ENCODE measurements at regions not wholly inside any gene's neighbourhood (a gene's known extent, or its start where the extent isn't known, plus 50 kb on each side); places are given as distances from the start of the nearest gene placed in this dataset.

GRCh38 chr2:234804704-234805103 is 147.1 kb upstream of the SH3BP4 start:
- no peaks in the 10 kb centered on the region for H3K27me3 ChIP-seq (ENCODE audit: insufficient read depth, low read depth, low read length)
- no peak overlapping the region for H3K9ac ChIP-seq (ENCODE audit: low read length)
- H3K9me3 ChIP-seq (ENCODE audit: low read length) = no peaks in the 10 kb centered on the region
- TF ChIP-seq POLR2AphosphoS5 (IDR thresholded peaks at IDR 0.05) (no peak), RAD21 (conservative IDR thresholded peaks at IDR 0.05) (no peak), EP300 (conservative IDR thresholded peaks at IDR 0.05; ENCODE audit: poor library complexity, severe bottlenecking) (no peak), SMC3 (conservative IDR thresholded peaks at IDR 0.05; ENCODE audit: poor library complexity) (no peak), MXI1 (conservative IDR thresholded peaks at IDR 0.05; ENCODE audit: poor library complexity, severe bottlenecking) (no peak), CTCF (IDR thresholded peaks at IDR 0.05; ENCODE audit: poor library complexity, severe bottlenecking) (no peak), TAF1 (IDR thresholded peaks at IDR 0.05; ENCODE audit: low read depth) (no peak)
- TF ChIP-seq, protein P1, sequence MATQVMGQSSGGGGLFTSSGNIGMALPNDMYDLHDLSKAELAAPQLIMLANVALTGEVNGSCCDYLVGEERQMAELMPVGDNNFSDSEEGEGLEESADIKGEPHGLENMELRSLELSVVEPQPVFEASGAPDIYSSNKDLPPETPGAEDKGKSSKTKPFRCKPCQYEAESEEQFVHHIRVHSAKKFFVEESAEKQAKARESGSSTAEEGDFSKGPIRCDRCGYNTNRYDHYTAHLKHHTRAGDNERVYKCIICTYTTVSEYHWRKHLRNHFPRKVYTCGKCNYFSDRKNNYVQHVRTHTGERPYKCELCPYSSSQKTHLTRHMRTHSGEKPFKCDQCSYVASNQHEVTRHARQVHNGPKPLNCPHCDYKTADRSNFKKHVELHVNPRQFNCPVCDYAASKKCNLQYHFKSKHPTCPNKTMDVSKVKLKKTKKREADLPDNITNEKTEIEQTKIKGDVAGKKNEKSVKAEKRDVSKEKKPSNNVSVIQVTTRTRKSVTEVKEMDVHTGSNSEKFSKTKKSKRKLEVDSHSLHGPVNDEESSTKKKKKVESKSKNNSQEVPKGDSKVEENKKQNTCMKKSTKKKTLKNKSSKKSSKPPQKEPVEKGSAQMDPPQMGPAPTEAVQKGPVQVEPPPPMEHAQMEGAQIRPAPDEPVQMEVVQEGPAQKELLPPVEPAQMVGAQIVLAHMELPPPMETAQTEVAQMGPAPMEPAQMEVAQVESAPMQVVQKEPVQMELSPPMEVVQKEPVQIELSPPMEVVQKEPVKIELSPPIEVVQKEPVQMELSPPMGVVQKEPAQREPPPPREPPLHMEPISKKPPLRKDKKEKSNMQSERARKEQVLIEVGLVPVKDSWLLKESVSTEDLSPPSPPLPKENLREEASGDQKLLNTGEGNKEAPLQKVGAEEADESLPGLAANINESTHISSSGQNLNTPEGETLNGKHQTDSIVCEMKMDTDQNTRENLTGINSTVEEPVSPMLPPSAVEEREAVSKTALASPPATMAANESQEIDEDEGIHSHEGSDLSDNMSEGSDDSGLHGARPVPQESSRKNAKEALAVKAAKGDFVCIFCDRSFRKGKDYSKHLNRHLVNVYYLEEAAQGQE (IDR thresholded peaks at IDR 0.05; ENCODE audit: borderline replicate concordance) = no peak
- H3F3A ChIP-seq (ENCODE audit: insufficient read depth, low read length, poor library complexity, severe bottlenecking) = no peaks in the 10 kb centered on the region
- no peak overlapping the region for H3K4me2 ChIP-seq (ENCODE audit: low read length)
- no peaks in the 10 kb centered on the region for H3K9me2 ChIP-seq (ENCODE audit: insufficient read depth, low read length)
- H3K27ac ChIP-seq (ENCODE audit: low read length) = no peak overlapping the region
- no peak overlapping the region for H2AFZ ChIP-seq (ENCODE audit: low read depth, low read length)
- no peaks in the 10 kb centered on the region for H3K36me3 ChIP-seq (ENCODE audit: insufficient read depth, low read length)
- no peaks in the 10 kb centered on the region for H3K79me2 ChIP-seq (replicated peaks; ENCODE audit: insufficient read depth, low read length)
- H4K20me1 ChIP-seq (ENCODE audit: insufficient read depth) = no peaks in the 10 kb centered on the region
- H3K4me3 ChIP-seq (ENCODE audit: low read length) = no peak overlapping the region

- no peak overlapping the region for H3K4me3 ChIP-seq (ENCODE audit: low read length)
- H4K20me1 ChIP-seq (ENCODE audit: insufficient read depth) = no peaks in the 10 kb centered on the region
- no peaks in the 10 kb centered on the region for H3K79me2 ChIP-seq (replicated peaks; ENCODE audit: insufficient read depth, low read length)
- H3K27me3 ChIP-seq (ENCODE audit: insufficient read depth, low read depth, low read length) = no peaks in the 10 kb centered on the region
- no peak for TF ChIP-seq TAF1 (IDR thresholded peaks at IDR 0.05; ENCODE audit: low read depth)
- TF ChIP-seq EZH2 (IDR thresholded peaks at IDR 0.05; ENCODE audit: borderline replicate concordance, insufficient read depth, low read length, poor library complexity, severe bottlenecking) = no peak
- TF ChIP-seq MXI1 (conservative IDR thresholded peaks at IDR 0.05; ENCODE audit: poor library complexity, severe bottlenecking) = no peak
- TF ChIP-seq SMC3 (conservative IDR thresholded peaks at IDR 0.05; ENCODE audit: poor library complexity) = no peak
- TF ChIP-seq POLR2AphosphoS5 (IDR thresholded peaks at IDR 0.05) = no peak
- TF ChIP-seq, protein P1 (IDR thresholded peaks at IDR 0.05; ENCODE audit: borderline replicate concordance) = no peak
- TF ChIP-seq RAD21 (conservative IDR thresholded peaks at IDR 0.05) = no peak
- TF ChIP-seq EP300 (conservative IDR thresholded peaks at IDR 0.05; ENCODE audit: poor library complexity, severe bottlenecking) = no peak
- TF ChIP-seq CTCF (IDR thresholded peaks at IDR 0.05; ENCODE audit: poor library complexity, severe bottlenecking) = no peak
- no peaks in the 10 kb centered on the region for H3F3A ChIP-seq (ENCODE audit: insufficient read depth, low read length, poor library complexity, severe bottlenecking)
- no peaks in the 10 kb centered on the region for H3K36me3 ChIP-seq (ENCODE audit: insufficient read depth, low read length)
- no peak overlapping the region for H3K9ac ChIP-seq (ENCODE audit: low read length)
- no peaks in the 10 kb centered on the region for H3K9me2 ChIP-seq (ENCODE audit: insufficient read depth, low read length)
- H2AFZ ChIP-seq (ENCODE audit: low read depth, low read length) = no peak overlapping the region
- H3K4me2 ChIP-seq (ENCODE audit: low read length) = no peak overlapping the region
- H3K9me3 ChIP-seq (ENCODE audit: low read length) = no peaks in the 10 kb centered on the region
- H3K27ac ChIP-seq (ENCODE audit: low read length) = no peak overlapping the region
Observed at GRCh38 chr2:234802845-234803171, 149.0 kb upstream of the SH3BP4 start.
